HFF-Myc (cell line): ENCODE measurements at regions not wholly inside any gene's neighbourhood (a gene's known extent, or its start where the extent isn't known, plus 50 kb on each side); places are given as distances from the start of the nearest gene placed in this dataset.
"Not testable (repeated sequence)": the region's sequence is repeated elsewhere in the genome, so short reads cannot be mapped to it uniquely, and the experiment has no call there.

Source experiments
- DNase-seq: peaks from one replicate; pipeline ENCODE4 v3.0.0-alpha.2; 2011; ENCODE audit warnings: low read depth; ENCODE audit errors: extremely low read depth
- H3K4me3 ChIP-seq: replicated peaks from 2 replicates; pipeline ENCODE4 v1.5.1; 2011; ENCODE audit warnings: low read depth, mild to moderate bottlenecking, control low read depth, low read length
- CTCF ChIP-seq: IDR thresholded peaks from 2 replicates; pipeline ENCODE4 v1.5.1; 2012; ENCODE audit warnings: mild to moderate bottlenecking, low read depth, low read length, control low read depth; ENCODE audit errors: missing control alignments

GRCh38 chr4:183044924-183045640 is 54.0 kb upstream of the WWC2 start:
- not testable (repeated sequence) for H3K4me3 ChIP-seq, DNase-seq

- TF ChIP-seq CTCF, result no peak
- DNase-seq, result no peak
These were observed 60.6 kb upstream of the WWC2 start for GRCh38 chr4:183038436-183038835.

GRCh38 chr4:183035726-183036415 is 63.2 kb upstream of the WWC2 start:
- no peak for TF ChIP-seq CTCF
- no peak overlapping the region for H3K4me3 ChIP-seq
- no peak for DNase-seq

More at GRCh38 chr4:183038436-183038835, 60.6 kb upstream of the WWC2 start:
- no peak overlapping the region for H3K4me3 ChIP-seq

- TF ChIP-seq CTCF, result no peak
- DNase-seq, result no peak
- H3K4me3 ChIP-seq, result no peak overlapping the region
These were observed 63.8 kb upstream of the WWC2 start for GRCh38 chr4:183035256-183035655.

- TF ChIP-seq CTCF, result no peak
- DNase-seq, result no peak
- no peak overlapping the region for H3K4me3 ChIP-seq
These were observed 68.2 kb upstream of the WWC2 start for GRCh38 chr4:183030823-183031222.

GRCh38 chr4:183030309-183030708 is 68.7 kb upstream of the WWC2 start:
- H3K4me3 ChIP-seq, result no peak overlapping the region
- no peak for DNase-seq
- TF ChIP-seq CTCF, result no peak

- DNase-seq, result no peak
- no peak overlapping the region for H3K4me3 ChIP-seq
- TF ChIP-seq CTCF, result no peak
These were observed 69.7 kb upstream of the WWC2 start for GRCh38 chr4:183029365-183029764.
